OCI-LY1 (cell line): ENCODE measurements at regions not wholly inside any gene's neighbourhood (a gene's known extent, or its start where the extent isn't known, plus 50 kb on each side); places are given as distances from the start of the nearest gene placed in this dataset.

Experiments used
- H2AFZ ChIP-seq: fragments of 200-600 bp; sonication (generic), shearing (Covaris generic); 2 replicates; pipeline ENCODE4 v1.6.0; 2014; ENCODE audit warnings: antibody characterized with exemption, mild to moderate bottlenecking, low read length
- H3F3A ChIP-seq: fragments of 200-600 bp; sonication (generic), shearing (Covaris generic); 2 replicates; pipeline ENCODE4 v1.6.0; 2014; ENCODE audit warnings: mild to moderate bottlenecking, antibody characterized with exemption, low read length, moderate library complexity; ENCODE audit not compliant: insufficient read depth
- H3K27ac ChIP-seq: fragments of 200-600 bp; sonication (generic); 2 replicates; pipeline ENCODE4 v1.5.1; 2014; ENCODE audit warnings: low read length, mixed run types, mild to moderate bottlenecking, low read depth; ENCODE audit not compliant: poor library complexity, severe bottlenecking
- H3K27me3 ChIP-seq: fragments of 200-600 bp; sonication (generic); 2 replicates; pipeline ENCODE4 v1.6.0; 2014; ENCODE audit warnings: antibody characterized with exemption, mild to moderate bottlenecking, low read length, moderate library complexity; ENCODE audit not compliant: insufficient read depth
- H3K36me3 ChIP-seq: fragments of 200-600 bp; sonication (generic); 2 replicates; pipeline ENCODE4 v1.6.1; 2014; ENCODE audit warnings: mild to moderate bottlenecking, antibody characterized with exemption, low read length, moderate library complexity, mixed read lengths; ENCODE audit not compliant: insufficient read depth
- H3K4me1 ChIP-seq: fragments of 200-600 bp; sonication (generic); 2 replicates; pipeline ENCODE4 v1.5.1; 2014; ENCODE audit warnings: mild to moderate bottlenecking, low read length, moderate library complexity; ENCODE audit not compliant: insufficient read depth, severe bottlenecking
- H3K4me2 ChIP-seq: fragments of 200-600 bp; sonication (generic), shearing (Covaris generic); 2 replicates; pipeline ENCODE4 v1.6.1; 2014; ENCODE audit warnings: low read length
- H3K4me3 ChIP-seq: fragments of 200-600 bp; sonication (generic); 2 replicates; pipeline ENCODE4 v1.5.1; 2014; ENCODE audit warnings: low read length, low read depth, mild to moderate bottlenecking, mixed read lengths; ENCODE audit not compliant: poor library complexity, severe bottlenecking
- H3K79me2 ChIP-seq: fragments of 200-600 bp; shearing (Covaris generic); 2 replicates; pipeline ENCODE4 v1.6.1; 2016; ENCODE audit warnings: mixed run types, low read length, mixed read lengths; ENCODE audit not compliant: insufficient read depth
- H3K9ac ChIP-seq: fragments of 200-600 bp; sonication (generic), shearing (Covaris generic); 2 replicates; pipeline ENCODE4 v1.6.1; 2014; ENCODE audit warnings: mild to moderate bottlenecking, low read length, mixed read lengths
- H3K9me2 ChIP-seq: fragments of 200-600 bp; sonication (generic), shearing (Covaris generic); 2 replicates; pipeline ENCODE4 v1.6.1; 2014; ENCODE audit warnings: low read depth, mild to moderate bottlenecking, low read length, mixed read lengths
- H3K9me3 ChIP-seq: fragments of 200-600 bp; shearing (Covaris generic); 2 replicates; pipeline ENCODE4 v1.6.1; 2014; ENCODE audit warnings: low read length, mixed read lengths
- H4K20me1 ChIP-seq: fragments of 200-600 bp; sonication (generic), shearing (Covaris generic); 2 replicates; pipeline ENCODE4 v1.6.0; 2016; ENCODE audit warnings: mild to moderate bottlenecking, low read length; ENCODE audit not compliant: insufficient read depth
- EZH2 ChIP-seq: fragments of 200-600 bp; sonication (generic), shearing (Covaris generic); IDR thresholded peaks from 2 replicates; pipeline ENCODE4 v1.8.0; 2017; ENCODE audit warnings: borderline replicate concordance, mixed run types, mild to moderate bottlenecking, antibody characterized with exemption, low read length, moderate library complexity, mixed read lengths
- TF ChIP-seq, protein P1 (sequence below): fragments of 200-600 bp; sonication (generic), shearing (Covaris generic); IDR thresholded peaks from 2 replicates; pipeline ENCODE4 v1.5.1; 2017; ENCODE audit warnings: mild to moderate bottlenecking, antibody characterized with exemption, low read length, moderate library complexity, mixed read lengths

DNA sequence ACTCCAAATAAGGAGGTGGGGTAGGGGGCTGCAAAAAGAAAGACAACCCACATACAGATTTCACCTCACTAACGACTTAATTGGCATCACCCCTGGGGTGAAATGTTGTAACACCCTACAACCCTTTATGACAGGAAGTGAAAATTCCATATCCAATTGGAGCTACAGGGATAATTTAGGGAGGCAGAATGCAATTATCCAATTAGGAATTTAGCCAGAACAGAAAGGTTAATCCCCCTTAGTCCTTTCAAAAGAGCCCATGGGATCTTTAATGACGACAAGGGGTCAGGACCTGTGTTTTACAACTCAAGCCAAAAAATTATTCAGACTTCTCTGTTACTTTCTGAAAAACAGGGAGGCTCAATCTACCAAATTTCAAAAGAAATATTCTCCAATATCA, 1027.1 kb downstream of the TMEM182 start:
- no peaks in the 10 kb centered on the region for H3K79me2 ChIP-seq
- no peak overlapping the region for H3K9ac ChIP-seq
- H3F3A ChIP-seq: no peaks in the 10 kb centered on the region
- H3K4me3 ChIP-seq: no peak overlapping the region
- no peak overlapping the region for H3K27ac ChIP-seq
- H3K4me2 ChIP-seq: no peak overlapping the region
- no peaks in the 10 kb centered on the region for H4K20me1 ChIP-seq
- H3K9me2 ChIP-seq: no peaks in the 10 kb centered on the region
- H3K36me3 ChIP-seq: no peaks in the 10 kb centered on the region
- TF ChIP-seq, protein P1, sequence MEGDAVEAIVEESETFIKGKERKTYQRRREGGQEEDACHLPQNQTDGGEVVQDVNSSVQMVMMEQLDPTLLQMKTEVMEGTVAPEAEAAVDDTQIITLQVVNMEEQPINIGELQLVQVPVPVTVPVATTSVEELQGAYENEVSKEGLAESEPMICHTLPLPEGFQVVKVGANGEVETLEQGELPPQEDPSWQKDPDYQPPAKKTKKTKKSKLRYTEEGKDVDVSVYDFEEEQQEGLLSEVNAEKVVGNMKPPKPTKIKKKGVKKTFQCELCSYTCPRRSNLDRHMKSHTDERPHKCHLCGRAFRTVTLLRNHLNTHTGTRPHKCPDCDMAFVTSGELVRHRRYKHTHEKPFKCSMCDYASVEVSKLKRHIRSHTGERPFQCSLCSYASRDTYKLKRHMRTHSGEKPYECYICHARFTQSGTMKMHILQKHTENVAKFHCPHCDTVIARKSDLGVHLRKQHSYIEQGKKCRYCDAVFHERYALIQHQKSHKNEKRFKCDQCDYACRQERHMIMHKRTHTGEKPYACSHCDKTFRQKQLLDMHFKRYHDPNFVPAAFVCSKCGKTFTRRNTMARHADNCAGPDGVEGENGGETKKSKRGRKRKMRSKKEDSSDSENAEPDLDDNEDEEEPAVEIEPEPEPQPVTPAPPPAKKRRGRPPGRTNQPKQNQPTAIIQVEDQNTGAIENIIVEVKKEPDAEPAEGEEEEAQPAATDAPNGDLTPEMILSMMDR: no peak
- no peak for TF ChIP-seq EZH2
- no peaks in the 10 kb centered on the region for H3K27me3 ChIP-seq
- no peak overlapping the region for H2AFZ ChIP-seq
- no peaks in the 10 kb centered on the region for H3K9me3 ChIP-seq
- no peaks in the 10 kb centered on the region for H3K4me1 ChIP-seq

DNA sequence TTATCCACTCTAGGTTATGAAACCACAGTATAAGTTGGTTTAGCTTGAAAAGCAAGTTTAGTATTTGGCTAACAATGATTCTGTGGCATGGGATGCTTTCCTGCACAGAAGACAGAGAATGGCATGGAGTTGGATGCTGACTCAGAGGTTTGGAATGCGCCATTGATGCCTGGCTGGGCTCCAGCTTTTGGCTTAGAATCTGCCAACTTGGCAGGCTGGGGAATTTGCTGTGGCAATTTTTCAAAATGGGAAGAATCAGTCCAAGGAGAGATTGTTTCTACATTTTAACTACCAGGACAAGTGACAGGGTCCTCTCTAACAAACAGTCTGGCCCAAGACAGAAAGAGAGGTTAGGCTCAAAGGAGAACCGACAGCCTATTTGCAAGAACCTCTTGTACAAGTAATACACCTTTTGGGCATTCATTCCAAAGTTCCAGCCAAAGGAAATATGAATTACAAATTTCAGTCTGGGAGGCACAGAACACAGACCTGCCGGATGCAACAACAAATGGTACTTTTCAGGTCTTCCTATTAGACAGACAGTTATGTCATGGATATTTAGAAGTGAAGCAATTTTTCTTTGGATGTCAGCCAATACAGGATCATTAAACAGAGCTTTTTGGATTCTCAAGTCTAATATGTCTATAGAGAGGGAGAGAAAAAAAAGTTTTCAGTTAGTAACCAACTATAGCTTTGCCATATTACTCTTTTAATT, 1027.7 kb downstream of the TMEM182 start:
- H3K9me2 ChIP-seq: no peaks in the 10 kb centered on the region
- H4K20me1 ChIP-seq: no peaks in the 10 kb centered on the region
- H3K9me3 ChIP-seq: no peaks in the 10 kb centered on the region
- H3K79me2 ChIP-seq: no peaks in the 10 kb centered on the region
- no peak overlapping the region for H3K9ac ChIP-seq
- TF ChIP-seq, protein P1: no peak
- no peak for TF ChIP-seq EZH2
- no peaks in the 10 kb centered on the region for H3F3A ChIP-seq
- no peaks in the 10 kb centered on the region for H3K36me3 ChIP-seq
- H3K27me3 ChIP-seq: no peaks in the 10 kb centered on the region
- H3K27ac ChIP-seq: no peak overlapping the region
- no peak overlapping the region for H2AFZ ChIP-seq
- H3K4me3 ChIP-seq: no peak overlapping the region
- no peaks in the 10 kb centered on the region for H3K4me1 ChIP-seq
- no peak overlapping the region for H3K4me2 ChIP-seq

DNA sequence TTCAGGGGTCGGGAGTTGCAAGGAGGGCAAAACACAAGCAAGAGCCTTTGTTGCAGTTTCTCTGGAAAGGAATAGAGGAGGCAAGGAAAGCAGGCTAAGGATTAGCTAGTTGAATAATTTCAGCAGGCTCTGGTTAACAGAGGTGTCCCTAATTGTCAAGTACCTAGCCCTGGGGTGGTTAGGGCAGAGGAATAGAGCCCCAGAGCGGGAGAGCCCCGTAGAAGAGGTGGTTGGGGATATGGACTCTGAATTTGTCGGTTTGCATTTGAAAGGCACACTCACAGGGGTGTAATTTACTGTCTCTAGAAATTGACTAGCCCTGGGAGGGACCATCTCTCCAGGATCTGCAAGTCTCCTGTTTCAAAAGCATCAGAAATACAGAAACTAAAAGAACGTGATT, 1030.2 kb downstream of the TMEM182 start:
- Histone ChIP-seq H4K20me1 (no peaks in the 10 kb centered on the region), H3K27ac (no peak overlapping the region), H3K4me2 (no peak overlapping the region), H3K4me1 (no peaks in the 10 kb centered on the region), H3K79me2 (no peaks in the 10 kb centered on the region), H3K9ac (no peak overlapping the region), H3K9me3 (no peaks in the 10 kb centered on the region), H2AFZ (no peak overlapping the region), H3K4me3 (no peak overlapping the region), H3K9me2 (no peaks in the 10 kb centered on the region), H3K36me3 (no peaks in the 10 kb centered on the region), H3K27me3 (no peaks in the 10 kb centered on the region), H3F3A (no peaks in the 10 kb centered on the region)
- no peak for TF ChIP-seq EZH2
- TF ChIP-seq, protein P1: no peak
